ENCODE measurements at regions not wholly inside any gene's neighbourhood (a gene's known extent, or its start where the extent isn't known, plus 50 kb on each side); places are given as distances from the start of the nearest gene placed in this dataset.
"Not testable (repeated sequence)": the region's sequence is repeated elsewhere in the genome, so short reads cannot be mapped to it uniquely, and the experiment has no call there.

DNA sequence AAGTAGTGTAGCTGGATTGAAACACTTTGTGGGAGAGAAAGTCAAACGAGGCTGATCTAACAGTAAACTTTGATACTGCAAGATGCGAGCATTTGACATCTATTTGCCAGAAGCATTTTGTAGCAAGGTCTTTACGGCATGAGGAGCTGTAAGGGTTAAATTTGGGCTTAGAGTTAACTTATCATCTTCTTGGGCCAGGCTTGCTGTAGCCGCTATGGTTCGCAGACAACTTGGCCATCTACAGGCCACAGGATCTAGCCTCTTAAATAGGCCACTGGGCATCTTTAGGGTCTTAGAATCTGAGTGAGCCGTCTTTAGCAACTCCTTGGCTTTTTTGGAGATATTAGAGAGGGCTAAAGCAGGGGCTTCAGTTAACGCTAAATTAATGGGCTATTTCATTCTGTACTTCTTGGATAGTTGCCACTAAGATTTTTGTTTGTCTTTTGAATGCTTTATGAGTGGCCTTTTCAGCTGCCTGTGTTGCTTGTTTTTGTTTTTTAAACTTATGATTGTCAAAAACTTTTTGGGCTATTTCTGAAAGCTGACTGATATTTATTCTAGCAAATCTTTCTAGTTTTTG, 93.5 kb upstream of the FAM90A1 start:
- H3K4me3 ChIP-seq (ENCODE audit: low read depth, low read length, poor library complexity, severe bottlenecking); H3K4me1 ChIP-seq (ENCODE audit: insufficient read depth, low read length, poor library complexity, severe bottlenecking); BruUV-seq (replicated peaks); DNase-seq (ENCODE audit: low spot score); H3K27me3 ChIP-seq (replicated peaks; ENCODE audit: insufficient read depth, low read depth, low read length, poor library complexity); POLR2A ChIA-PET (ENCODE audit: low non-redundant PET); CTCF ChIA-PET; H3K27ac ChIP-seq (ENCODE audit: low read depth, low read length, poor library complexity, severe bottlenecking); intact Hi-C loops (cut with micrococcal nuclease; ENCODE audit: unreplicated experiment); H3K9me3 ChIP-seq (ENCODE audit: low read depth, low read length, poor library complexity, severe bottlenecking); H3K36me3 ChIP-seq (ENCODE audit: insufficient read depth, low read length, poor library complexity, severe bottlenecking): not testable (repeated sequence)

- H3K36me3 ChIP-seq (ENCODE audit: insufficient read depth, low read length, poor library complexity, severe bottlenecking); intact Hi-C loops (cut with micrococcal nuclease; ENCODE audit: unreplicated experiment); H3K27ac ChIP-seq (ENCODE audit: low read depth, low read length, poor library complexity, severe bottlenecking); H3K9me3 ChIP-seq (ENCODE audit: low read depth, low read length, poor library complexity, severe bottlenecking); BruUV-seq (replicated peaks); DNase-seq (ENCODE audit: low spot score); H3K4me3 ChIP-seq (ENCODE audit: low read depth, low read length, poor library complexity, severe bottlenecking); H3K4me1 ChIP-seq (ENCODE audit: insufficient read depth, low read length, poor library complexity, severe bottlenecking); CTCF ChIA-PET; POLR2A ChIA-PET (ENCODE audit: low non-redundant PET); H3K27me3 ChIP-seq (replicated peaks; ENCODE audit: insufficient read depth, low read depth, low read length, poor library complexity): not testable (repeated sequence)
Observed at GRCh38 chr12:8325145-8325839, 97.9 kb upstream of the FAM90A1 start.

DNA sequence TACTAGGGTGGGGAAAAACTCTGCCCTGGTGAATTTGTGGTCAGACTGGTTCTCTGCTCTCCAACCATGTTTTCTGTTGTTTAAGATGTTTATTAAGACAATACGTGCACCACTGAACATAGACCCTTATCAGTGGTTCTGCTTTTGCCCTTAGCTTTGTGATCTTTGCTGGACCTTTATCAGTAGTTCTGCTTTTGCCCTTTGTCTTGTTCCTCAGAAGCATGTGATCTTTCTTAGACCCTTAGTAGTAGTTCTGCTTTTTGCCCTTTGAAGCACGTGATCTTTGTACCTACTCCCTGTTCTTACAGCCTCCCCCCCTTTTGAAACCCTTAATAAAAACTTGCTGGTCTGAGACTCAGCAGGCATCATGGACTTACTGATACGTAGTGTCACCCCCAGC, 101.4 kb upstream of the FAM90A1 start:
- H3K27me3 ChIP-seq (replicated peaks; ENCODE audit: insufficient read depth, low read depth, low read length, poor library complexity); H3K4me1 ChIP-seq (ENCODE audit: insufficient read depth, low read length, poor library complexity, severe bottlenecking); H3K9me3 ChIP-seq (ENCODE audit: low read depth, low read length, poor library complexity, severe bottlenecking); BruUV-seq (replicated peaks); CTCF ChIA-PET; H3K36me3 ChIP-seq (ENCODE audit: insufficient read depth, low read length, poor library complexity, severe bottlenecking); DNase-seq (ENCODE audit: low spot score); POLR2A ChIA-PET (ENCODE audit: low non-redundant PET); intact Hi-C loops (cut with micrococcal nuclease; ENCODE audit: unreplicated experiment); H3K27ac ChIP-seq (ENCODE audit: low read depth, low read length, poor library complexity, severe bottlenecking); H3K4me3 ChIP-seq (ENCODE audit: low read depth, low read length, poor library complexity, severe bottlenecking): not testable (repeated sequence)

DNA sequence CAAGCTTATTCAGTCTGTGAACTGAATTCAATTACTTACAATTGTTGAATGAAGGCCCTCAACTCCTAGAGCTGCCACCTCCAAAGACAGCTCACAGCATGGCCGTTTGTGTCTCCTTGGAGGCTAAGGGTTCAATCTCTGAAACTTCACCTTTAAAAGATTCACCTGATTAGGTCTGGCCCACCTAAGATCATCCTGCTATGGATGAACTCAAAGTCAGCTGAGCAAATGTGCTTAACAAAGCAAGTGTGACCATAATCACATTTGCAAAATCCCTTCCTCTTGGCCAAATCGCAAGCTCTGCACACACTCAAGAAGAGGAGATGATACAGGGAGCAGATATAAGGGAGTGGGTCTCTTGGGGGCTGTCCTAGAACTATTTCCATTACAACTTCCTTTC, 105.0 kb upstream of the FAM90A1 start:
- H3K27ac ChIP-seq (ENCODE audit: low read depth, low read length, poor library complexity, severe bottlenecking); BruUV-seq (replicated peaks); DNase-seq (ENCODE audit: low spot score); H3K9me3 ChIP-seq (ENCODE audit: low read depth, low read length, poor library complexity, severe bottlenecking); CTCF ChIA-PET; POLR2A ChIA-PET (ENCODE audit: low non-redundant PET); H3K27me3 ChIP-seq (replicated peaks; ENCODE audit: insufficient read depth, low read depth, low read length, poor library complexity); H3K4me1 ChIP-seq (ENCODE audit: insufficient read depth, low read length, poor library complexity, severe bottlenecking); H3K36me3 ChIP-seq (ENCODE audit: insufficient read depth, low read length, poor library complexity, severe bottlenecking); intact Hi-C loops (cut with micrococcal nuclease; ENCODE audit: unreplicated experiment); H3K4me3 ChIP-seq (ENCODE audit: low read depth, low read length, poor library complexity, severe bottlenecking): not testable (repeated sequence)

DNA sequence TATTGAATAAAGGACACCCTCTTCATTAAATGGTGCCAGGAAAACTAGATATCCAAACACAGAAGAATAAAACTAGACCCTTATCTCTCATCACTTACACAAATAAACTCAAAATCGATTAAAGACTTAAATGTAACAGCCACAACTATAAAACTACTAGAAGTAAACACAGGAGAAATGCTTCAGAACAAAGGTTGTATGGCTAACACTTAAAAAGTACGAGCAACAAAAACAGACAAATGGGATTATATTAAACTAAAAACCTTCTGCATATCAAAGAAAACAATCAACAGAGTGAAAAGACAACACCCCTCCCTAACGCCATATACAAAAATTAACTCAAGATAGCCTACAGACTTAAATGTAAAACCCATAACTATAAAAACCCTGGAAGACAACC, 104.7 kb upstream of the CLEC6A start:
- H3K36me3 ChIP-seq (ENCODE audit: insufficient read depth, low read length, poor library complexity, severe bottlenecking); BruUV-seq (replicated peaks); H3K27me3 ChIP-seq (replicated peaks; ENCODE audit: insufficient read depth, low read depth, low read length, poor library complexity); H3K4me1 ChIP-seq (ENCODE audit: insufficient read depth, low read length, poor library complexity, severe bottlenecking); DNase-seq (ENCODE audit: low spot score); H3K27ac ChIP-seq (ENCODE audit: low read depth, low read length, poor library complexity, severe bottlenecking); H3K4me3 ChIP-seq (ENCODE audit: low read depth, low read length, poor library complexity, severe bottlenecking); POLR2A ChIA-PET (ENCODE audit: low non-redundant PET); CTCF ChIA-PET; H3K9me3 ChIP-seq (ENCODE audit: low read depth, low read length, poor library complexity, severe bottlenecking); intact Hi-C loops (cut with micrococcal nuclease; ENCODE audit: unreplicated experiment): not testable (repeated sequence)

- POLR2A ChIA-PET (ENCODE audit: low non-redundant PET); intact Hi-C loops (cut with micrococcal nuclease; ENCODE audit: unreplicated experiment); DNase-seq (ENCODE audit: low spot score); BruUV-seq (replicated peaks); H3K27ac ChIP-seq (ENCODE audit: low read depth, low read length, poor library complexity, severe bottlenecking); CTCF ChIA-PET; H3K4me1 ChIP-seq (ENCODE audit: insufficient read depth, low read length, poor library complexity, severe bottlenecking); H3K27me3 ChIP-seq (replicated peaks; ENCODE audit: insufficient read depth, low read depth, low read length, poor library complexity); H3K36me3 ChIP-seq (ENCODE audit: insufficient read depth, low read length, poor library complexity, severe bottlenecking); H3K4me3 ChIP-seq (ENCODE audit: low read depth, low read length, poor library complexity, severe bottlenecking); H3K9me3 ChIP-seq (ENCODE audit: low read depth, low read length, poor library complexity, severe bottlenecking): not testable (repeated sequence)
Observed at GRCh38 chr12:8354741-8355140, 101.0 kb upstream of the CLEC6A start.

DNA sequence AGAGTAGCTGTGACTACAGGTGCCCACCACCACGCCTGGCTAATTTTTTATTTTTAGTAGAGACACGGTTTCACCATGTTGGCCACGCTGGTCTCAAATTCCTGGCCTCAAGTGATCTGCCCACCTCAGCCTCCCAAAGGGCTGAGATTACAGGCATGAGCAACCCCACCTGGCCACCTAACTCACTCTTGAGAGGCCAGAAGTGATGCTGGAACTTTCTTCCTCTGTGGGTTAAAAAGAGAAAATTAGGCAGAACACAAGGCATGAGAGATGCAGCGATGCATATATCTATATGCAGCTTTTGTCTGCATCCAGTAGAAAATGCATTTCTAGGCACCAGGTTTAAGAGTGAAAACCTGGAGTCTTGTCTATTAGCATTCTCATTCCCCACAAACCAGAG, 100.2 kb upstream of the CLEC6A start:
- CTCF ChIA-PET; H3K27me3 ChIP-seq (replicated peaks; ENCODE audit: insufficient read depth, low read depth, low read length, poor library complexity); intact Hi-C loops (cut with micrococcal nuclease; ENCODE audit: unreplicated experiment); H3K4me3 ChIP-seq (ENCODE audit: low read depth, low read length, poor library complexity, severe bottlenecking); H3K4me1 ChIP-seq (ENCODE audit: insufficient read depth, low read length, poor library complexity, severe bottlenecking); BruUV-seq (replicated peaks); DNase-seq (ENCODE audit: low spot score); H3K36me3 ChIP-seq (ENCODE audit: insufficient read depth, low read length, poor library complexity, severe bottlenecking); POLR2A ChIA-PET (ENCODE audit: low non-redundant PET); H3K27ac ChIP-seq (ENCODE audit: low read depth, low read length, poor library complexity, severe bottlenecking); H3K9me3 ChIP-seq (ENCODE audit: low read depth, low read length, poor library complexity, severe bottlenecking): not testable (repeated sequence)
